ENCODE measurements at regions not wholly inside any gene's neighbourhood (a gene's known extent, or its start where the extent isn't known, plus 50 kb on each side); places are given as distances from the start of the nearest gene placed in this dataset.

GRCh38 chr1:239812580-239812979 is 279.1 kb upstream of the FMN2 start:
- no peak for TF ChIP-seq EZH2 (IDR thresholded peaks at IDR 0.05; ENCODE audit: low read length, missing control alignments)
- TF ChIP-seq, protein P1, sequence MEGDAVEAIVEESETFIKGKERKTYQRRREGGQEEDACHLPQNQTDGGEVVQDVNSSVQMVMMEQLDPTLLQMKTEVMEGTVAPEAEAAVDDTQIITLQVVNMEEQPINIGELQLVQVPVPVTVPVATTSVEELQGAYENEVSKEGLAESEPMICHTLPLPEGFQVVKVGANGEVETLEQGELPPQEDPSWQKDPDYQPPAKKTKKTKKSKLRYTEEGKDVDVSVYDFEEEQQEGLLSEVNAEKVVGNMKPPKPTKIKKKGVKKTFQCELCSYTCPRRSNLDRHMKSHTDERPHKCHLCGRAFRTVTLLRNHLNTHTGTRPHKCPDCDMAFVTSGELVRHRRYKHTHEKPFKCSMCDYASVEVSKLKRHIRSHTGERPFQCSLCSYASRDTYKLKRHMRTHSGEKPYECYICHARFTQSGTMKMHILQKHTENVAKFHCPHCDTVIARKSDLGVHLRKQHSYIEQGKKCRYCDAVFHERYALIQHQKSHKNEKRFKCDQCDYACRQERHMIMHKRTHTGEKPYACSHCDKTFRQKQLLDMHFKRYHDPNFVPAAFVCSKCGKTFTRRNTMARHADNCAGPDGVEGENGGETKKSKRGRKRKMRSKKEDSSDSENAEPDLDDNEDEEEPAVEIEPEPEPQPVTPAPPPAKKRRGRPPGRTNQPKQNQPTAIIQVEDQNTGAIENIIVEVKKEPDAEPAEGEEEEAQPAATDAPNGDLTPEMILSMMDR (conservative IDR thresholded peaks at IDR 0.05 in 1 of 2, IDR thresholded peaks at IDR 0.05 in 1 of 2; ENCODE audit: low read depth in 1 of 2, low read length in 2 of 2) = no peak
